ENCODE measurements at regions not wholly inside any gene's neighbourhood (a gene's known extent, or its start where the extent isn't known, plus 50 kb on each side); places are given as distances from the start of the nearest gene placed in this dataset.
"Not testable (repeated sequence)": the region's sequence is repeated elsewhere in the genome, so short reads cannot be mapped to it uniquely, and the experiment has no call there.

GRCh38 chr2:52423111-52423510 is 1344.5 kb upstream of the CHAC2 start:
- Histone ChIP-seq H3K36me3 (ENCODE audit: insufficient read depth, low read length, poor library complexity, severe bottlenecking) (no peaks in the 10 kb centered on the region), H3K9me3 (ENCODE audit: low read depth, low read length, poor library complexity, severe bottlenecking) (no peaks in the 10 kb centered on the region), H3K4me1 (ENCODE audit: insufficient read depth, low read length, poor library complexity, severe bottlenecking) (no peaks in the 10 kb centered on the region), H3K27ac (ENCODE audit: low read depth, low read length, poor library complexity, severe bottlenecking) (no peak overlapping the region), H3K27me3 (replicated peaks; ENCODE audit: insufficient read depth, low read depth, low read length, poor library complexity) (peaks cover 9% of the 10 kb centered on the region), H3K4me3 (ENCODE audit: low read depth, low read length, poor library complexity, severe bottlenecking) (no peak overlapping the region)
- BruUV-seq (replicated peaks) = no TSS peak
- ChIA-PET CTCF (no interaction called here), POLR2A (ENCODE audit: low non-redundant PET) (no interaction called here)
- no peak for TF ChIP-seq EZH2 (IDR thresholded peaks at IDR 0.05; ENCODE audit: borderline replicate concordance, low read depth, low read length, poor library complexity, severe bottlenecking)
- TF ChIP-seq, protein P1, sequence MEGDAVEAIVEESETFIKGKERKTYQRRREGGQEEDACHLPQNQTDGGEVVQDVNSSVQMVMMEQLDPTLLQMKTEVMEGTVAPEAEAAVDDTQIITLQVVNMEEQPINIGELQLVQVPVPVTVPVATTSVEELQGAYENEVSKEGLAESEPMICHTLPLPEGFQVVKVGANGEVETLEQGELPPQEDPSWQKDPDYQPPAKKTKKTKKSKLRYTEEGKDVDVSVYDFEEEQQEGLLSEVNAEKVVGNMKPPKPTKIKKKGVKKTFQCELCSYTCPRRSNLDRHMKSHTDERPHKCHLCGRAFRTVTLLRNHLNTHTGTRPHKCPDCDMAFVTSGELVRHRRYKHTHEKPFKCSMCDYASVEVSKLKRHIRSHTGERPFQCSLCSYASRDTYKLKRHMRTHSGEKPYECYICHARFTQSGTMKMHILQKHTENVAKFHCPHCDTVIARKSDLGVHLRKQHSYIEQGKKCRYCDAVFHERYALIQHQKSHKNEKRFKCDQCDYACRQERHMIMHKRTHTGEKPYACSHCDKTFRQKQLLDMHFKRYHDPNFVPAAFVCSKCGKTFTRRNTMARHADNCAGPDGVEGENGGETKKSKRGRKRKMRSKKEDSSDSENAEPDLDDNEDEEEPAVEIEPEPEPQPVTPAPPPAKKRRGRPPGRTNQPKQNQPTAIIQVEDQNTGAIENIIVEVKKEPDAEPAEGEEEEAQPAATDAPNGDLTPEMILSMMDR (conservative IDR thresholded peaks at IDR 0.05; ENCODE audit: low read depth, low read length) = no peak
- DNase-seq (ENCODE audit: low spot score) = no peak
- intact Hi-C loops (cut with micrococcal nuclease; ENCODE audit: unreplicated experiment) = no loop called here

- CTCF ChIA-PET = no interaction called here
- POLR2A ChIA-PET (ENCODE audit: low non-redundant PET) = no interaction called here
- Histone ChIP-seq H3K9me3 (ENCODE audit: low read depth, low read length, poor library complexity, severe bottlenecking) (no peaks in the 10 kb centered on the region), H3K4me1 (ENCODE audit: insufficient read depth, low read length, poor library complexity, severe bottlenecking) (no peaks in the 10 kb centered on the region), H3K36me3 (ENCODE audit: insufficient read depth, low read length, poor library complexity, severe bottlenecking) (no peaks in the 10 kb centered on the region), H3K27me3 (replicated peaks; ENCODE audit: insufficient read depth, low read depth, low read length, poor library complexity) (peaks cover 11% of the 10 kb centered on the region), H3K27ac (ENCODE audit: low read depth, low read length, poor library complexity, severe bottlenecking) (no peak overlapping the region), H3K4me3 (ENCODE audit: low read depth, low read length, poor library complexity, severe bottlenecking) (no peak overlapping the region)
- no peak for DNase-seq (ENCODE audit: low spot score)
- no TSS peak for BruUV-seq (replicated peaks)
- TF ChIP-seq EZH2 (IDR thresholded peaks at IDR 0.05; ENCODE audit: borderline replicate concordance, low read depth, low read length, poor library complexity, severe bottlenecking) = no peak
- TF ChIP-seq, protein P1 (conservative IDR thresholded peaks at IDR 0.05; ENCODE audit: low read depth, low read length) = no peak
- intact Hi-C loops (cut with micrococcal nuclease; ENCODE audit: unreplicated experiment) = no loop called here
These were observed 1351.3 kb upstream of the CHAC2 start for GRCh38 chr2:52416340-52416739.

GRCh38 chr2:52414561-52415295 is 1352.9 kb upstream of the CHAC2 start:
- CTCF ChIA-PET = no interaction called here
- intact Hi-C loops (cut with micrococcal nuclease; ENCODE audit: unreplicated experiment) = no loop called here

DNA sequence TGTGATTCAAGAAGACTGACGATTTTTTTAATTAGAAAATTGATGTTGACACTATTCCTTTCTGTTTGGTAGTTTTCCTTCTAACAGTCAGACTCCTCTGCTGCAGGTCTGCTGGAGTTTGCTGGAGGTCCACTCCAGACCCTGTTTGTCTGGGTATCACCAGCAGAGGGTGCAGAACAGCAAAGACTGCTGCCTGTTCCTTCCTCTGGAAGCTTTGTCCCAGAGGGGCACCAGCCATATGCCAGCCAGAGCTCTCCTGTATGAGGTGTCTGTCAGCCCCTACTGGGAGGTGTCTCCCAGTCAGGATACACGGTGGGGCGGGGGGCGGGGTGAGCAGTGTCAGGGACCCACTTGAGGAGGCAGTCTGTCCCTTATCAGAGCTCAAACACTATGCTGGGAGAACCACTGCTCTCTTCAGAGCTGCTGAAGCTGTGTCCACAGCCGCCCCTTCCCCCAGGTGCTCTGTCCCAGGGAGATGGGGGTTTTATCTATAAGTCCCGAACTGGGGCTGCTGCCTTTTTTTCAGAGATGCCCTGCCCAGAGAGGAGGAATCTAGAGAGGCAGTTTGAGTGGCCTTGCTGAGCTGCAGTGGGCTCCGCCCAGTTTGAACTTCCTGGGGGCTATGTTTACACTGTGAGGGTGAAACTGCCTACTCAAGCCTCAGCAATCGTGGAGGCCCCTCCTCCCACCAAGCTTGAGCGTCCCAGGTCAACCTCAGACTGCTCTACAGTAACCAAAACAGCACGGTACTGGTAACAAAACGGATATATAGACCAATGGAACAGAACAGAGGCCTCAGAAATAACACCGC is 1358.1 kb upstream of the CHAC2 start:
- H3K4me1 ChIP-seq (ENCODE audit: insufficient read depth, low read length, poor library complexity, severe bottlenecking); POLR2A ChIA-PET (ENCODE audit: low non-redundant PET); CTCF ChIA-PET; H3K4me3 ChIP-seq (ENCODE audit: low read depth, low read length, poor library complexity, severe bottlenecking); H3K36me3 ChIP-seq (ENCODE audit: insufficient read depth, low read length, poor library complexity, severe bottlenecking); DNase-seq (ENCODE audit: low spot score); BruUV-seq (replicated peaks); H3K9me3 ChIP-seq (ENCODE audit: low read depth, low read length, poor library complexity, severe bottlenecking); H3K27ac ChIP-seq (ENCODE audit: low read depth, low read length, poor library complexity, severe bottlenecking); intact Hi-C loops (cut with micrococcal nuclease; ENCODE audit: unreplicated experiment): not testable (repeated sequence)
- peaks cover 16% of the 10 kb centered on the region for H3K27me3 ChIP-seq (replicated peaks; ENCODE audit: insufficient read depth, low read depth, low read length, poor library complexity)

More at GRCh38 chr2:52414561-52415295, 1352.9 kb upstream of the CHAC2 start:
- Histone ChIP-seq H3K27ac (ENCODE audit: low read depth, low read length, poor library complexity, severe bottlenecking) (no peak overlapping the region), H3K27me3 (replicated peaks; ENCODE audit: insufficient read depth, low read depth, low read length, poor library complexity) (peaks cover 11% of the 10 kb centered on the region), H3K36me3 (ENCODE audit: insufficient read depth, low read length, poor library complexity, severe bottlenecking) (no peaks in the 10 kb centered on the region), H3K9me3 (ENCODE audit: low read depth, low read length, poor library complexity, severe bottlenecking) (no peaks in the 10 kb centered on the region), H3K4me3 (ENCODE audit: low read depth, low read length, poor library complexity, severe bottlenecking) (no peak overlapping the region), H3K4me1 (ENCODE audit: insufficient read depth, low read length, poor library complexity, severe bottlenecking) (no peaks in the 10 kb centered on the region)
- no peak for DNase-seq (ENCODE audit: low spot score)
- POLR2A ChIA-PET (ENCODE audit: low non-redundant PET) = no interaction called here
- TF ChIP-seq, protein P1 (conservative IDR thresholded peaks at IDR 0.05; ENCODE audit: low read depth, low read length) = no peak
- no peak for TF ChIP-seq EZH2 (IDR thresholded peaks at IDR 0.05; ENCODE audit: borderline replicate concordance, low read depth, low read length, poor library complexity, severe bottlenecking)
- no TSS peak for BruUV-seq (replicated peaks)
